ENCODE measurements at regions not wholly inside any gene's neighbourhood (a gene's known extent, or its start where the extent isn't known, plus 50 kb on each side); places are given as distances from the start of the nearest gene placed in this dataset.

DNA sequence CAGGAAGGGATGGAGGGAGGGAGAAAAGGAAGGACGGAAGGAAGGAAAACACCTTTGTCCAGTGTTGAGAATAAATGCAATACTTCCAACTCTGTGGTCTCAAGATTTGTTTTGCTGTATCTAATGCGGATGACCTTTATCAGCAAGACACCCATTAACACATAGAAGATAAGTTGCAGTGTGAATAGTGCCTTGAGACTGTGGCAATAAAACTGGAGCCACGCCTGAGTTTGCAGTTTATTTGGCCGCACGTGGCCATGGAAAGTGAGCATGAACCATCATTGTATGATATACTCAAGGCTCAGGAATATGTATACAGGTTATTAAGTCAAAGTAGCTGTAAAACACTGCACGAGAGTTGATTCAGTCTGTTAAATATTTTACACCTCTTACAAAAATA lies 113.6 kb upstream of the EEA1 start:
- no peak for TF ChIP-seq CTCF (IDR thresholded peaks at IDR 0.05)
- Histone ChIP-seq H3K27ac (no peak overlapping the region), H3K4me1 (ENCODE audit: control insufficient read depth in 1 of 2, low read depth in 2 of 2) (no peaks in the 10 kb centered on the region), H3K4me3 (no peak overlapping the region), H3K9me3 (no peaks in the 10 kb centered on the region), H3K36me3 (no peaks in the 10 kb centered on the region), H3K27me3 (replicated peaks; ENCODE audit: insufficient read depth) (no peaks in the 10 kb centered on the region)
- no peak for ATAC-seq (ENCODE audit: insufficient number of reproducible peaks, low FRiP score, low read depth)
- DNase-seq (ENCODE audit: low spot score) = no peak

GRCh38 chr12:93043192-93043876 lies 114.2 kb upstream of the EEA1 start:
- TF ChIP-seq CTCF (IDR thresholded peaks at IDR 0.05) = no peak

GRCh38 chr12:93043877-93044209 lies 114.7 kb upstream of the EEA1 start:
- H3K4me3 ChIP-seq = no peak overlapping the region
- DNase-seq (ENCODE audit: low spot score) (no peak), ATAC-seq (ENCODE audit: insufficient number of reproducible peaks, low FRiP score, low read depth) (no peak)
- H3K27ac ChIP-seq = no peak overlapping the region
- no peaks in the 10 kb centered on the region for H3K9me3 ChIP-seq
- no peaks in the 10 kb centered on the region for H3K36me3 ChIP-seq
- H3K27me3 ChIP-seq (replicated peaks; ENCODE audit: insufficient read depth) = no peaks in the 10 kb centered on the region
- no peaks in the 10 kb centered on the region for H3K4me1 ChIP-seq (ENCODE audit: control insufficient read depth in 1 of 2, low read depth in 2 of 2)
- TF ChIP-seq CTCF (IDR thresholded peaks at IDR 0.05) = no peak

More at GRCh38 chr12:93043192-93043876, 114.2 kb upstream of the EEA1 start:
- Histone ChIP-seq H3K27me3 (replicated peaks; ENCODE audit: insufficient read depth) (no peaks in the 10 kb centered on the region), H3K9me3 (no peaks in the 10 kb centered on the region), H3K4me3 (no peak overlapping the region), H3K4me1 (ENCODE audit: control insufficient read depth in 1 of 2, low read depth in 2 of 2) (no peaks in the 10 kb centered on the region), H3K27ac (no peak overlapping the region), H3K36me3 (no peaks in the 10 kb centered on the region)
- no peak for DNase-seq (ENCODE audit: low spot score)
- ATAC-seq (ENCODE audit: insufficient number of reproducible peaks, low FRiP score, low read depth) = no peak

DNA sequence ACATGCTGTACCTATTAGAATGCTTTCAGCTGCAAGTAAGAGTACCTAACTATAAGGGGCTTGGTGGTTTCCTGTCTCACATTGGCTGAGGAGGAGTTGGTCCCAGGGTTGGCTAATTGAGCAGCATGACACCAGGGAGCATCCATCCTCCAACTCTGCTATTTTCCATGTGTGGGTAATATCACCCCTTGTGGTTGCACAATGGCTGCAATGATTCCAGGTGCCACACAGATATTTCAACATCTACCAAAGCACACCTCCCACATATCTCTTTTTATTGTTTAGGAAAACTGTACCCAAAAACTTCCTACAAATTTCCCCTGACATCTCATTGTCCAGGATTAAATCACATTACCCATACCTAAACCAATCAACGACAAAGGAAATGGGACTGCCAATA lies 118.0 kb upstream of the EEA1 start:
- Histone ChIP-seq H3K9me3 (no peaks in the 10 kb centered on the region), H3K4me3 (no peak overlapping the region), H3K27ac (no peak overlapping the region), H3K36me3 (no peaks in the 10 kb centered on the region), H3K27me3 (replicated peaks; ENCODE audit: insufficient read depth) (no peaks in the 10 kb centered on the region), H3K4me1 (ENCODE audit: control insufficient read depth in 1 of 2, low read depth in 2 of 2) (peaks cover 11 to 18% of the 10 kb centered on the region in 2 donors)
- TF ChIP-seq CTCF (IDR thresholded peaks at IDR 0.05) = no peak
- DNase-seq (ENCODE audit: low spot score) = no peak
- no peak for ATAC-seq (ENCODE audit: insufficient number of reproducible peaks, low FRiP score, low read depth)

- Histone ChIP-seq H3K27ac (no peak overlapping the region), H3K4me1 (ENCODE audit: control insufficient read depth in 1 of 2, low read depth in 2 of 2) (peaks cover 11 to 18% of the 10 kb centered on the region in 2 donors), H3K36me3 (no peaks in the 10 kb centered on the region), H3K9me3 (no peaks in the 10 kb centered on the region), H3K27me3 (replicated peaks; ENCODE audit: insufficient read depth) (no peaks in the 10 kb centered on the region), H3K4me3 (no peak overlapping the region)
- TF ChIP-seq CTCF (IDR thresholded peaks at IDR 0.05) = no peak
- ATAC-seq (ENCODE audit: insufficient number of reproducible peaks, low FRiP score, low read depth) (no peak), DNase-seq (ENCODE audit: low spot score) (no peak)
Observed at GRCh38 chr12:93048656-93049055, 119.6 kb upstream of the EEA1 start.
